Activated CD4-positive, alpha-beta T cell treated with anti-CD3 and anti-CD28 coated beads, Interleukin-2, Interleukin-4, amounts not matched to agents 100 ng/mL and 50 ng/mL, durations not matched to agents 16 hours and 8 hours (primary cell): ENCODE measurements at regions not wholly inside any gene's neighbourhood (a gene's known extent, or its start where the extent isn't known, plus 50 kb on each side); places are given as distances from the start of the nearest gene placed in this dataset.
"Not testable (repeated sequence)": the region's sequence is repeated elsewhere in the genome, so short reads cannot be mapped to it uniquely, and the experiment has no call there.

Experiments
- DNase-seq: peaks from one replicate; pipeline ENCODE4 v3.0.0-alpha.2; 2020; ENCODE audit warnings: low spot score

GRCh38 chr4:31187979-31188378, 467.8 kb downstream of the PCDH7 start:
- DNase-seq = no peak

GRCh38 chr4:31189938-31190337, 469.8 kb downstream of the PCDH7 start:
- DNase-seq = no peak

GRCh38 chr4:31190671-31191070, 470.5 kb downstream of the PCDH7 start:
- DNase-seq = no peak

GRCh38 chr4:31192341-31192740, 472.2 kb downstream of the PCDH7 start:
- no peak for DNase-seq

- DNase-seq = no peak
Measured at GRCh38 chr4:31193521-31193920, 473.4 kb downstream of the PCDH7 start.

- no peak for DNase-seq
Measured at GRCh38 chr4:31194823-31195222, 474.7 kb downstream of the PCDH7 start.

- DNase-seq = no peak
Measured at GRCh38 chr4:31199644-31200043, 479.5 kb downstream of the PCDH7 start.

- DNase-seq = not testable (repeated sequence)
Measured at GRCh38 chr4:31202054-31202453, 481.9 kb downstream of the PCDH7 start.

GRCh38 chr4:31204874-31205273, 484.7 kb downstream of the PCDH7 start:
- DNase-seq = no peak

GRCh38 chr4:31220921-31221320, 500.8 kb downstream of the PCDH7 start:
- no peak for DNase-seq

GRCh38 chr4:31228068-31228467, 507.9 kb downstream of the PCDH7 start:
- no peak for DNase-seq

GRCh38 chr4:31230594-31230993, 510.4 kb downstream of the PCDH7 start:
- no peak for DNase-seq

GRCh38 chr4:31234494-31234893, 514.3 kb downstream of the PCDH7 start:
- DNase-seq = no peak

GRCh38 chr4:31234901-31235300, 514.7 kb downstream of the PCDH7 start:
- no peak for DNase-seq

GRCh38 chr4:31236020-31236638, 516.0 kb downstream of the PCDH7 start:
- DNase-seq = no peak

- DNase-seq = no peak
Measured at GRCh38 chr4:31236639-31237173, 516.5 kb downstream of the PCDH7 start.

GRCh38 chr4:31237233-31237632, 517.1 kb downstream of the PCDH7 start:
- no peak for DNase-seq

GRCh38 chr4:31239886-31240285, 519.7 kb downstream of the PCDH7 start:
- DNase-seq = no peak

GRCh38 chr4:31241504-31242106, 521.4 kb downstream of the PCDH7 start:
- DNase-seq = no peak

- no peak for DNase-seq
Measured at GRCh38 chr4:31246856-31247255, 526.7 kb downstream of the PCDH7 start.

GRCh38 chr4:31259119-31259518, 539.0 kb downstream of the PCDH7 start:
- no peak for DNase-seq

- no peak for DNase-seq
Measured at GRCh38 chr4:31261632-31262031, 541.5 kb downstream of the PCDH7 start.

- not testable (repeated sequence) for DNase-seq
Measured at GRCh38 chr4:31266094-31266493, 545.9 kb downstream of the PCDH7 start.
